GM12878 (cell line): ENCODE measurements at regions not wholly inside any gene's neighbourhood (a gene's known extent, or its start where the extent isn't known, plus 50 kb on each side); places are given as distances from the start of the nearest gene placed in this dataset.

Experiments
- ATAC-seq: fragments of 200-7000 bp; cut with Tn5 transposase; 3 replicates; pipeline ENCODE4 v1.9.1; 2020; ENCODE audit warnings: mild to moderate bottlenecking, moderate library complexity
- BruUV-seq: library from RNA; stranded (reverse); fragments of 400-500 nt; replicated peaks from 2 replicates; lab custom pipeline; 2021; lab: Mats Ljungman, UMichigan
- CTCF ChIA-PET: fragments of 300-600 bp; sonication (Branson Sonifier 250); formaldehyde crosslinking; extraction: SDS; loops from one replicate; lab custom pipeline; 2021; ENCODE audit warnings: inconsistent platforms; lab: Yijun Ruan, JAX
- POLR2A ChIA-PET: fragments of 350-600 bp; formaldehyde crosslinking; extraction: SDS; loops from one replicate; lab custom pipeline; 2021; ENCODE audit warnings: inconsistent platforms; lab: Charles Lee
- RAD21 ChIA-PET: fragments of 300-600 bp; sonication (Branson Sonifier 250); formaldehyde crosslinking; loops from one replicate; lab custom pipeline; 2023; ENCODE audit warnings: antibody characterized with exemption; ENCODE audit not compliant: unreplicated experiment; lab: Charles Lee
- SMC1A ChIA-PET: fragments of 300-600 bp; sonication (Branson Sonifier 250); formaldehyde crosslinking; loops from one replicate; lab custom pipeline; 2023; ENCODE audit not compliant: unreplicated experiment, uncharacterized antibody; lab: Charles Lee
- DNase-seq: peaks from one replicate; pipeline ENCODE4 v3.0.0-alpha.2; 2011; ENCODE audit warnings: low read depth, low spot score
- FAIRE-seq: peaks from 3 replicates; lab custom pipeline; 2011; peaks lifted over from hg19 to GRCh38; lab: Jason Lieb, UNC
- H2AFZ ChIP-seq: 2 replicates; pipeline ENCODE4 v1.6.0; 2011; ENCODE audit warnings: low read depth, low read length, control low read depth; ENCODE audit not compliant: control insufficient read depth
- H3K27ac ChIP-seq: 2 replicates; pipeline ENCODE4 v1.5.1; 2011; ENCODE audit warnings: control low read depth; ENCODE audit not compliant: control insufficient read depth, insufficient read depth
- H3K27me3 ChIP-seq, 2 experiments: replicated peaks in 1 of 2; 2 replicates each; pipeline versions ENCODE4 v1.6.0 to v1.6.1; 2011; ENCODE audit warnings: low read length in 1 of 2; ENCODE audit not compliant: control insufficient read depth in 2 of 2, insufficient read depth in 2 of 2
- H3K36me3 ChIP-seq, 2 experiments: 2 replicates each; pipeline ENCODE4 v1.5.1; 2011; ENCODE audit warnings: low read length in 1 of 2; ENCODE audit not compliant: control insufficient read depth in 2 of 2, insufficient read depth in 2 of 2
- H3K4me1 ChIP-seq: 2 replicates; pipeline ENCODE4 v1.6.1; 2011; ENCODE audit warnings: mild to moderate bottlenecking, low read length, moderate library complexity, mixed read lengths; ENCODE audit not compliant: control insufficient read depth, insufficient read depth
- H3K4me2 ChIP-seq: 2 replicates; pipeline ENCODE4 v1.6.0; 2011; ENCODE audit warnings: control low read depth; ENCODE audit not compliant: control insufficient read depth, insufficient read depth
- H3K4me3 ChIP-seq: fragments of 200-600 bp; sonication (generic); 2 replicates; pipeline ENCODE4 v1.5.1; 2016
- H3K79me2 ChIP-seq: 2 replicates; pipeline ENCODE4 v1.6.0; 2011; ENCODE audit warnings: low read length; ENCODE audit not compliant: control insufficient read depth, insufficient read depth
- H3K9ac ChIP-seq: 2 replicates; pipeline ENCODE4 v1.8.0; 2011; ENCODE audit warnings: low read length, control low read depth, mixed read lengths; ENCODE audit not compliant: control insufficient read depth, insufficient read depth
- H3K9me3 ChIP-seq: replicated peaks from 3 replicates; pipeline ENCODE4 v1.5.1; 2011; ENCODE audit warnings: mild to moderate bottlenecking, low read length; ENCODE audit not compliant: control insufficient read depth, insufficient read depth
- H4K20me1 ChIP-seq: 2 replicates; pipeline ENCODE4 v1.6.0; 2011; ENCODE audit not compliant: control insufficient read depth, insufficient read depth
- CBX5 ChIP-seq: sonication (generic); IDR thresholded peaks from 2 replicates; pipeline ENCODE4 v1.6.1; 2016; ENCODE audit warnings: low read depth, moderate library complexity, mild to moderate bottlenecking, inconsistent platforms
- EED ChIP-seq: sonication (generic); IDR thresholded peaks from 2 replicates; pipeline ENCODE4 v1.6.1; 2016; ENCODE audit warnings: antibody characterized with exemption, low read depth
- ESRRA ChIP-seq: IDR thresholded peaks from 2 replicates; pipeline ENCODE4 v1.6.1; 2012; ENCODE audit warnings: mild to moderate bottlenecking, low read length, improper control_type of control experiment
- IKZF2 ChIP-seq, 2 experiments: fragments of 450-650 bp; IDR thresholded peaks; 2 replicates each; pipeline ENCODE4 v1.6.1; 2017; ENCODE audit warnings: mild to moderate bottlenecking in 2 of 2, moderate library complexity in 2 of 2
- NRF1 ChIP-seq: conservative IDR thresholded peaks from 2 replicates; pipeline ENCODE4 v1.6.1; 2011; ENCODE audit warnings: mild to moderate bottlenecking, low read depth, low read length, improper control_type of control experiment
- POLR2AphosphoS5 ChIP-seq: IDR thresholded peaks from 2 replicates; pipeline ENCODE4 v1.6.1; 2011; ENCODE audit warnings: mild to moderate bottlenecking, low read length, inconsistent platforms
- POU2F2 ChIP-seq: IDR thresholded peaks from 3 replicates; pipeline ENCODE4 v1.6.1; 2011; ENCODE audit warnings: low read depth, mild to moderate bottlenecking, low read length, borderline replicate concordance
- RAD21 ChIP-seq: IDR thresholded peaks from 2 replicates; pipeline ENCODE4 v1.6.1; 2011; ENCODE audit warnings: mild to moderate bottlenecking, low read depth, low read length, moderate library complexity; ENCODE audit not compliant: insufficient read depth
- ZNF24 ChIP-seq: fragments of 450-650 bp; IDR thresholded peaks from 2 replicates; pipeline ENCODE4 v1.6.1; 2017; ENCODE audit warnings: antibody characterized with exemption, mild to moderate bottlenecking
- WGBS: methylation state at CpG from one replicate; pipeline ENCODE4 v1.1.6; 2016; ENCODE audit warnings: low lambda C conversion rate; ENCODE audit not compliant: insufficient replicate concordance, insufficient coverage; ENCODE audit errors: missing lambda C conversion rate; 5-methylcytosine and 5-hydroxymethylcytosine counted together
- in situ Hi-C: fragments of 300-500 bp; cut with MboI; formaldehyde crosslinking; loops from 9 replicates; pipeline ENCODE4 v1.14.3; 2018; ENCODE audit warnings: mixed read lengths
- intact Hi-C: fragments of 100-400 bp; cut with micrococcal nuclease; formaldehyde crosslinking; loops from one replicate; pipeline ENCODE4 v1.14.2; 2022; ENCODE audit not compliant: unreplicated experiment
- TF ChIP-seq, protein P1 (sequence below): fragments of 450-650 bp; IDR thresholded peaks from 2 replicates; pipeline ENCODE4 v1.6.1; 2016; ENCODE audit warnings: mild to moderate bottlenecking
- TF ChIP-seq, protein P2 (sequence below): IDR thresholded peaks from 2 replicates; pipeline ENCODE4 v1.6.1; 2011; ENCODE audit warnings: mild to moderate bottlenecking, low read depth, low read length, moderate library complexity; ENCODE audit not compliant: insufficient replicate concordance

DNA sequence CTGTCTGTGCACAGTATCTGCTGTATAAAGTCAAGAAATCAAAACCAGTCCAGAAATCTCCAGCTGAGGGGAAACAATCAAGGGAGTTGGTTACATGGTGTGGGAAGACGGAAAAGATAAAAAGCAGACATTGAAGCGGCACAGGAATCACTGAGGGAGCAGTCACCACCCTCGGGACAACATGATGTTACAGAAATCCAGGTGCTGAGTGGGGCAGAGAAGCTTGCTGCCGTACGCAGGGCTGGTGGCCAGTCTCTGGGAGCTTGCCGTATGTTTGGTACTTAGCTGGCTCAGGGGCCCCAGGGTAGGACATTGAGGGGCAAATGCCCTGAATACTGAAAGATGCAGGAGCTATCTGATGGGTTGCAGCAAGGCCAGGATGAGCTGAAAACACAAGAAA is 237.9 kb downstream of the EDEM1 start:
- H3K4me3 ChIP-seq: no peak overlapping the region
- H4K20me1 ChIP-seq: no peaks in the 10 kb centered on the region
- no peak for DNase-seq
- no peak for FAIRE-seq
- no peak for ATAC-seq
- CTCF ChIA-PET: interaction anchor here (0.9 to 7.1 kb wide), 14 partner anchors 8 to 995 kb away, joined by 3 to 37 read pairs (median 4); no protein-coding TSS in a partner anchor
- RAD21 ChIA-PET: interaction anchor here (0.9 to 1.2 kb wide), 2 partner anchors 197 to 306 kb away, joined by 3 read pairs; no protein-coding TSS in a partner anchor
- in situ Hi-C loops: loop anchor here (10.0 kb wide), 2 partner anchors 291 to 1369 kb away; no protein-coding TSS in a partner anchor
- H3K27me3 ChIP-seq: no peaks in the 10 kb centered on the region
- intact Hi-C loops: loop anchor here (5.0 to 10.0 kb wide), 5 partner anchors 118 to 1372 kb away; no protein-coding TSS in a partner anchor
- H3K79me2 ChIP-seq: no peaks in the 10 kb centered on the region
- no peak for TF ChIP-seq POLR2AphosphoS5
- WGBS: 85% methylated on average over 6 of the region's 6 CpGs
- SMC1A ChIA-PET: interaction anchor here (1.1 to 1.4 kb wide), 2 partner anchors 35 to 301 kb away, joined by 3 to 4 read pairs; no protein-coding TSS in a partner anchor
- H3K4me1 ChIP-seq: peaks cover 17% of the 10 kb centered on the region
- H3K9ac ChIP-seq: no peak overlapping the region
- H3K4me2 ChIP-seq: no peak overlapping the region
- no peaks in the 10 kb centered on the region for H3K9me3 ChIP-seq
- H2AFZ ChIP-seq: no peak overlapping the region
- H3K27ac ChIP-seq: no peak overlapping the region
- POLR2A ChIA-PET: interaction anchor here (0.5 kb wide), 1 partner anchor 68 kb away, joined by 4 read pairs; no protein-coding TSS in a partner anchor
- BruUV-seq: no TSS peak
- H3K36me3 ChIP-seq: no peaks in the 10 kb centered on the region

- RAD21 ChIA-PET: interaction anchor here (0.9 to 1.5 kb wide), 3 partner anchors 198 to 305 kb away, joined by 3 to 6 read pairs (median 3); no protein-coding TSS in a partner anchor
- no peak overlapping the region for H3K4me3 ChIP-seq
- H3K9me3 ChIP-seq: no peaks in the 10 kb centered on the region
- no peak overlapping the region for H3K9ac ChIP-seq
- no peak overlapping the region for H3K4me2 ChIP-seq
- BruUV-seq: no TSS peak
- SMC1A ChIA-PET: interaction anchor here (0.7 to 1.4 kb wide), 8 partner anchors 18 to 624 kb away, joined by 3 to 8 read pairs (median 3); no protein-coding TSS in a partner anchor
- FAIRE-seq (peak; percentile 89), DNase-seq (no peak), ATAC-seq (peak; percentile 83)
- H3K36me3 ChIP-seq: no peaks in the 10 kb centered on the region
- POLR2A ChIA-PET: interaction anchor here (0.5 to 0.7 kb wide), 2 partner anchors 67 to 157 kb away, joined by 3 to 4 read pairs; no protein-coding TSS in a partner anchor
- intact Hi-C loops: loop anchor here (2.0 to 10.0 kb wide), 6 partner anchors 119 to 1371 kb away; no protein-coding TSS in a partner anchor
- H4K20me1 ChIP-seq: no peaks in the 10 kb centered on the region
- in situ Hi-C loops: loop anchor here (10.0 kb wide), 2 partner anchors 291 to 1369 kb away; no protein-coding TSS in a partner anchor
- H3K79me2 ChIP-seq: no peaks in the 10 kb centered on the region
- CTCF ChIA-PET: interaction anchor here (0.6 to 7.1 kb wide), 25 partner anchors 10 to 994 kb away, joined by 3 to 37 read pairs (median 4); no protein-coding TSS in a partner anchor
- no peak overlapping the region for H2AFZ ChIP-seq
- no peaks in the 10 kb centered on the region for H3K27me3 ChIP-seq
- 36% methylated on average over 25 of the region's 25 CpGs for WGBS
- no peak overlapping the region for H3K27ac ChIP-seq
- H3K4me1 ChIP-seq: peaks cover 17% of the 10 kb centered on the region
- TF ChIP-seq EED: 0 out of 2 replicates have a peak, but pooled peaks have one; percentile 40
- no peak for TF ChIP-seq ZNF24
- TF ChIP-seq, protein P1, sequence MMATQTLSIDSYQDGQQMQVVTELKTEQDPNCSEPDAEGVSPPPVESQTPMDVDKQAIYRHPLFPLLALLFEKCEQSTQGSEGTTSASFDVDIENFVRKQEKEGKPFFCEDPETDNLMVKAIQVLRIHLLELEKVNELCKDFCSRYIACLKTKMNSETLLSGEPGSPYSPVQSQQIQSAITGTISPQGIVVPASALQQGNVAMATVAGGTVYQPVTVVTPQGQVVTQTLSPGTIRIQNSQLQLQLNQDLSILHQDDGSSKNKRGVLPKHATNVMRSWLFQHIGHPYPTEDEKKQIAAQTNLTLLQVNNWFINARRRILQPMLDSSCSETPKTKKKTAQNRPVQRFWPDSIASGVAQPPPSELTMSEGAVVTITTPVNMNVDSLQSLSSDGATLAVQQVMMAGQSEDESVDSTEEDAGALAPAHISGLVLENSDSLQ: peak; percentile 6; the same call in 1 of the 2 replicates
- TF ChIP-seq, protein P2, sequence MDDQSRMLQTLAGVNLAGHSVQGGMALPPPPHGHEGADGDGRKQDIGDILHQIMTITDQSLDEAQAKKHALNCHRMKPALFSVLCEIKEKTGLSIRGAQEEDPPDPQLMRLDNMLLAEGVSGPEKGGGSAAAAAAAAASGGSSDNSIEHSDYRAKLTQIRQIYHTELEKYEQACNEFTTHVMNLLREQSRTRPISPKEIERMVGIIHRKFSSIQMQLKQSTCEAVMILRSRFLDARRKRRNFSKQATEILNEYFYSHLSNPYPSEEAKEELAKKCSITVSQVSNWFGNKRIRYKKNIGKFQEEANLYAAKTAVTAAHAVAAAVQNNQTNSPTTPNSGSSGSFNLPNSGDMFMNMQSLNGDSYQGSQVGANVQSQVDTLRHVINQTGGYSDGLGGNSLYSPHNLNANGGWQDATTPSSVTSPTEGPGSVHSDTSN: peak; percentile 56
- 0 out of 4 replicates have a peak, but pooled peaks of 1 of the 2 experiments have one; percentile 28 for TF ChIP-seq IKZF2 (IDR thresholded peaks at IDR 0.05)
- peak; percentile 27; the same call in 1 of the 3 replicates for TF ChIP-seq POU2F2
- no peak for TF ChIP-seq ESRRA
- no peak for TF ChIP-seq CBX5
- no peak for TF ChIP-seq NRF1
- TF ChIP-seq RAD21: peak; percentile 90
These were observed 238.8 kb downstream of the EDEM1 start for GRCh38 chr3:5426094-5426883.
